Fibroblast of skin of abdomen (primary cell): ENCODE measurements at regions not wholly inside any gene's neighbourhood (a gene's known extent, or its start where the extent isn't known, plus 50 kb on each side); places are given as distances from the start of the nearest gene placed in this dataset.
A peak's percentile ranks its signal among the peaks of the same experiment; 100 is the strongest.

Experiments used
- DNase-seq: peaks from one replicate; pipeline ENCODE4 v3.0.0-alpha.2; 2013

GRCh38 chr10:90614631-90615030 lies 243.2 kb downstream of the HTR7 start:
- no peak for DNase-seq

- no peak for DNase-seq
Observed at GRCh38 chr10:90621577-90621976, 236.3 kb downstream of the HTR7 start.

- no peak for DNase-seq
Observed at GRCh38 chr10:90635111-90635765, 222.6 kb downstream of the HTR7 start.

- no peak for DNase-seq
Observed at GRCh38 chr10:90640756-90641155, 217.1 kb downstream of the HTR7 start.

- DNase-seq, result no peak
Observed at GRCh38 chr10:90641731-90642130, 216.1 kb downstream of the HTR7 start.

GRCh38 chr10:90642136-90642535 lies 215.7 kb downstream of the HTR7 start:
- no peak for DNase-seq

GRCh38 chr10:90642650-90643049 lies 215.2 kb downstream of the HTR7 start:
- DNase-seq, result no peak

- no peak for DNase-seq
Observed at GRCh38 chr10:90644165-90644564, 213.7 kb downstream of the HTR7 start.

- DNase-seq, result no peak
Observed at GRCh38 chr10:90650858-90651257, 207.0 kb downstream of the HTR7 start.

GRCh38 chr10:90652519-90652918 lies 205.3 kb downstream of the HTR7 start:
- DNase-seq, result no peak

- no peak for DNase-seq
Observed at GRCh38 chr10:90658791-90659190, 199.0 kb downstream of the HTR7 start.

- DNase-seq, result no peak
Observed at GRCh38 chr10:90665905-90666662, 191.8 kb downstream of the HTR7 start.

- no peak for DNase-seq
Observed at GRCh38 chr10:90674461-90674860, 183.4 kb downstream of the HTR7 start.

GRCh38 chr10:90674928-90675327 lies 182.9 kb downstream of the HTR7 start:
- peak; percentile 59 for DNase-seq

- DNase-seq, result peak; percentile 31
Observed at GRCh38 chr10:90675621-90676020, 182.2 kb downstream of the HTR7 start.
